IPS-11a (cell line): ENCODE measurements at regions not wholly inside any gene's neighbourhood (a gene's known extent, or its start where the extent isn't known, plus 50 kb on each side); places are given as distances from the start of the nearest gene placed in this dataset.

Experiments
- H3K4me3 ChIP-seq: one replicate; pipeline ENCODE4 v1.5.1; 2013; ENCODE audit warnings: low read depth, low read length, control low read depth

DNA sequence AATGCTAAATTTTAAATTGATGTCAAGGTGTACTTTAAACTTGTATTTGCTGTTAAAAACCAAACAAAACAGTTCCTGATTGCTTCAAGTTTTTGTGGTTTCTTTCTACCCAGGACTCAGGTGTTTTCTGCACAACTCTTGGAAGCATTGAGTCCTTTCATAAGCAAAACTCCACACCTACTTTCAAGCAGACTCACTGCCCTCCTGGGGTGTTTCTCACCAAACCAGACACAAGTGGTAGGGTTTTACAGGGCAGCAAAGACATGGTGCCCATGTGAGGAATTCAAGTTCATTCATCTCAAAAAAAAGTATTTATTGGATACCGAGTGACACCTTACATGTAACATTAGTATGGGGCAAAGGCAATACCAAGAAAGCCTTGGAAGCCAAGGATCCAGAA lies 146.7 kb upstream of the BNIP2 start:
- H3K4me3 ChIP-seq, result no peak overlapping the region

DNA sequence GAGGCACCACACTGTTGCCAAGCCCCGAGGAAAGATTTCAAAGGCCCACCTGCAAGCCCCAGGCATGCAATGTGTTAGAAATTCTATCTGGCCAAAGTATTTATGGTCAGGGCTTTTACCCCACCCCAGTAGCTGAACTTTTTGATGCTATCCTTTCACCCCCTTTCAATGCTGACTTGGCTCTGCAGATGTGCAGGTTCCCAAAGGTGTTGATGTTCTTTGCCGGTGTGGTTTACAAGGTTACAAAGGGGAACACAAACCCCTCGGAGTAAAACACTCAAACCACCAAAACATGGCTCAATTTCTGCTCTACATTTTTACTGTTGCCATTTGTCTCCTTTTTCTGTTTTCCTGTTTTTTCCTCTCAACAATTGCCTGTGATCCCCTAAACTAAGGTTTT lies 145.4 kb upstream of the BNIP2 start:
- H3K4me3 ChIP-seq, result no peak overlapping the region

DNA sequence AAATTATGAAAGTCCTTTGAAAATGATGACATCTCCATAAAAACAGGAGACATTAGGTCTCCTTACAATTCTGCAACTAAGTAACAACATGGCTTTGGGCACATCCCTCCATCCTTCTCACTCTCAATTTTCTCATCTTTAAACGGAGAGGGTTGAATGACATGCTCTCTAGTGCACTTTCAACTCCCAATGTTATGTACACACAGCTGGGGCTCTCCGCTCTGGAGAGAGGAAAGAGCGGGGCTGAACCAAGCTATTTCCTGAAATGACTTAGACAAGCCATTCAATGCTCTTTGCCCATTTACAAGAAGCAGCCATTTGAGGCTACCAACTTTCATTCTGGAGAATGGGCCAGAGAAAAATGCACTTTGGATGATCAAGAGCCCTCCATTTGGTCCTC lies 144.2 kb upstream of the BNIP2 start:
- no peak overlapping the region for H3K4me3 ChIP-seq

DNA sequence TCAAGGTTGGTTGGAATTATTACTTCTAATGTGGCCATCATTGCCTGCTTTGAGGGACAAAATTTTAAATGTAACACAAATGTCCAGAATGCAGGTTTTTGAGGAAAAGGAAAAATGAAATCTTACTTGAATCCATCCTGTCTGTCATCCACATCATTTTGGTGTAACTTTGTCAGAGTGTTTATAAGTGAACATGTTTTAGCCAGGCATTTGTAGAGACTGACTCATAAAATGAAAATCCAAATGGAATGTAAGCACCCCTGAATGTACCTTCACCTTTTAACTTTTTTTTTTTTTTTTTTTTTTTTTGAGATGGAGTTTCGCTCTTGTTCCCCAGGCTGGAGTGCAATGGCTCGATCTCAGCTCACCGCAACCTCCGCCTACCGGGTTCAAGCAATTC lies 141.8 kb upstream of the BNIP2 start:
- H3K4me3 ChIP-seq, result no peak overlapping the region

DNA sequence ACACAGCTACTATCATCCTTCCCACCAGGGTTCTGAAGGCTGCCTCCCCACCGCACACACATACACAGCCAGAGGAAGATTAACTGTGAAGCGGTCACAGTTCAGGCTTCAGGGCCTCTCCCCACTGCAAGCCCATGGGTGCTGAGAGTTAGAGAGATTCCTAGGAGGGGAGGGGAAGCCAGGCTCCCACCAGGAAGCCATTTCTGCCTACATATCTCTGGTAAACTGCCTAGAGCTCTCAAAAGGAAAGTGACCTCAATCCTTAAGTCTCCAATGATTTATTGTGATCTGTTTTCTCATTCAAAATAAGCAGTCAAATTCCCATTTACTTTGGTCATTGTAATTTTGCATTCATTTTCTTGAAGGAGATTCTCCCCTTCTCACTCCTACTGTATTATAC lies 141.0 kb upstream of the BNIP2 start:
- H3K4me3 ChIP-seq, result no peak overlapping the region

DNA sequence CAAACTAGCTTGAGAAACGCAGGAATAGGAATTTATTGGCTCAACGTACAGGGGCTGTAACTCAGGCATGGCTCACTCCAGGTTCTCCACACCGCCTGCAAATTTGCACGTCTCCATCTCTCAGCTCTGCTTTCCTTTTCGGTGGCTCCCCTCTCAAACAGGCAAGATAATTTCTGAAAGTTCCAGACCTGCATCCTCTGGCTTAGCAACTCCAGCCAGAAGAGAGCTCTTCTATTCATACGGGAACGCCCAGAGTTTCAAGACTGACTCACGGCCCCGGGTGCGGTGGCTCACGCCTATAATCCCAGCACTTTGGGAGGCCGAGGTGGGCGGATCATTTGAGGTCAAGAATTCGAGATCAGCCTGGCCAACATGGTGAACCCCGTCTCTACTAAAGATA lies 139.7 kb upstream of the BNIP2 start:
- no peak overlapping the region for H3K4me3 ChIP-seq

DNA sequence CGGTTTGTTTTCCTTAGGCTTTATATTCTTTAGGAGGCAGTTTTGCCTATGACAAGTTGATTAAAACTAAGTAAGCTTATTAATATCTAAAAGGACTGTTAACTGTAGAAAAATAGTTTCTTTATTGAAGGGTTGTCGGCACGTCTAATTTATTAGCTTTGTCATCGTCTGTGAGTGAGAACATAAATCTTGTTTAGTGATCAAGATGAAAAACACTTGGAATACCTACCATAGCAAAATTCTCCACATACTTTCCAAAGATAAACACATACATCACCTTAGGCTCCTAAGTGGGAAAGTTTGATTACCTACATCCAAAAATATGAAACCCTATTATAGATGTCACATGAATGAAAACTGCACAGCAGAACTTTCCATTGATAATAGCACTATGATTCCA lies 139.1 kb upstream of the BNIP2 start:
- no peak overlapping the region for H3K4me3 ChIP-seq

DNA sequence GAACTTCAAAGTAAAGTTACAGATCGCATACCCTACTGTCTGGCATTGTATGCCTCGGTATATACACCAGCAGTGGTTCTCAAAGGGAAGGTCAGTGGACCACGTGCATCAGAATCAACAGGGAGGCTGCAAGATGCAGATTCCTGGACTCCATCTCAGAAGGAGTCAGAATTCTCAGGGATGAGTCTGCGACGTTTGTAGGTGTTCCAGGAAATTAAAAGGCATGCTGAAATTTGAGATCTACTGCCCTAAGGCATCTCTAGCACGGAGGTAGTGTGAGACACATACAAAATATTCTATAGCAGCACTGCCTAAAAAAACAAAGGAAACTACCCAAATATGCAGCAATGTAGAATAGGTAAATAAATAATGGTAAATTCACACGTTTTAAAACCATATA lies 136.8 kb upstream of the BNIP2 start:
- no peak overlapping the region for H3K4me3 ChIP-seq

DNA sequence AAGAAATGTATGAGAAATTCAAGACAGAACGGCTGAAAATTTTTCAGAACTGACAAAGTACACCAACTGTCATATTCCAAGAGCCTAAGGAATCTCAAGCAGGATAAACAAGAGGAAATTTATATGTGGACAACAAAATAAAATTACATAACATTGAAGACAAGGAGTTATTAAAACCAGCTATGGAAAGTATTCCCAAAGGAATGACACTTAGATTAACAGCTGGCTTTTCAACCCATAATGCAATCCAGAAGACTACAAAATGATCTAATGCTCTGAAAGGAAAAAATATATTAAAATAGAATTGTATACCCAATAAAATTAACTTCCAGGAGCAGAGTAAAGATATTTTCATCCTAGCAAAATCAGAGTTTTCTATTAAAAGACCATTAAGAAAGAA lies 132.2 kb upstream of the BNIP2 start:
- H3K4me3 ChIP-seq, result no peak overlapping the region

DNA sequence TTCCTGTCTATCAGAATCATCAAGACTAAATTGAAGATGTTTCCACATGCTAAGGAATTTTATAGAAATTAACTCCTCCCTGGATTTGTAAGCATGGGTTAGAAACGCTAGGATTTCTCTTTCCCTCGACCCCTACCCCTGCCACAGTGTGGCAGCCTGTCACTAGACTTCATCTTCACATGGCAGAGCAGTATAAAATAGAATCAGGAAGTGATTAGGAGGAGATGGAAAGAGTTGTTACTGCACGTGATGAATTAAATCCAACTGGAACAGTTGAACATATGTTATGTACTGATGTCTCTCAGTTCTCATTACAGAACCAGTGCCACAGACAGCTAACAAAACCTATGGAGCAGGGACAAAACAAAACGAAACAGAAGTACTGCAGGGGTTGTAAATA lies 130.0 kb upstream of the BNIP2 start:
- H3K4me3 ChIP-seq, result no peak overlapping the region

DNA sequence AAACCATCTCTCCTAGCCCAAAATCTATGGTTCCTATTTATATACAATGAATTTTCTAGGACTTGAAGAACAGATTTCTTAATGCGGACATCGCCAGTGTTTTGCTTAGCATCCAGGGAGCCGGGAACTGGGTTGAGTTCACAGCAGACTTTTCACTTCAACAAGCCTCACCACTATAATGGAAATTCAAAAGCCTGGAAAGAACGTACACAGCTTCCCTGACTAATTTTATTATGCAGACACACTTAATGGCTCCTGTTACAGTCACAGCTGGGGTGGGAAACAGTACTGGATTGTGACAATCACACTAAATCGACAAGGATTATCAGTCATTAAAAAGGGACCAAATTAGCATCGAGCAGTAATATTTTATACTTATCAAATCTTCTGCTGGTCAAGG lies 129.2 kb upstream of the BNIP2 start:
- no peak overlapping the region for H3K4me3 ChIP-seq

DNA sequence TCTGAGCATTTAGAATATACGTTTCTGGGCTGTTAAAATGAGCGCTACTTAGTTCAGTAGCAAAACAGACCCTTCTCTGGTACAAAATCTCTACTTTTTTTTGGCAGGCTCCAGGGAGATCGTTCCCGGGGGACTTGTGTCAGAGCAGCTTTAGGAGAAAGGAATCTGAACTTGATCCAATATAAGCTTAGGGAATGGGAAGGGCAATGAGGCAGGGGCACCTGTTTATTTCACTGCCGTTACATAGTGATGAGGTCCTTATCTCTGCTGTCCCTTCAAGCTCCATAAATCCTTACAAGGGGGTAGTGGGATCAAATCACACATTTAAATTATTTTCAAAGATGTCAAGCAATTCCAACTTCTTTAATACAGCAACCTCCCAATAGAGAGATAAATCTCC lies 128.7 kb upstream of the BNIP2 start:
- no peak overlapping the region for H3K4me3 ChIP-seq

DNA sequence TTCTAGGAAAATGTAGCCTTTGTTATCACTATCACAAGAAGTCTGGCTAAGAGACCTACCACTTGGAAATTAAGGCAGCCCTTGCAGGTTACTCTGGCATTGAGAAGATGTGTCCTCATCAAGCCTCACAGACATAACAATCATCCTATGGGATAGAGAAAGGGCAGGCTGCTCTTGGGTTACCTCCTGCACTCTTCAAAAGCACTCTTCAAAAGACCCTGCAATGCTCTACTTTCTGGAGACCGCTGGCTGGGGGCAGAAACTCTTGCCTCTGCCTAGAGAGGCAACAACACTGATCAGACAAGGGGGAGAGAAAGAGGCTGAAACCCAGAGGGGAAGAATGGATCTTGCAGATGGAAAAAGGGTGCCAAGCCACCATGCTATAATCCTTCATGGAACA lies 127.9 kb upstream of the BNIP2 start:
- no peak overlapping the region for H3K4me3 ChIP-seq

DNA sequence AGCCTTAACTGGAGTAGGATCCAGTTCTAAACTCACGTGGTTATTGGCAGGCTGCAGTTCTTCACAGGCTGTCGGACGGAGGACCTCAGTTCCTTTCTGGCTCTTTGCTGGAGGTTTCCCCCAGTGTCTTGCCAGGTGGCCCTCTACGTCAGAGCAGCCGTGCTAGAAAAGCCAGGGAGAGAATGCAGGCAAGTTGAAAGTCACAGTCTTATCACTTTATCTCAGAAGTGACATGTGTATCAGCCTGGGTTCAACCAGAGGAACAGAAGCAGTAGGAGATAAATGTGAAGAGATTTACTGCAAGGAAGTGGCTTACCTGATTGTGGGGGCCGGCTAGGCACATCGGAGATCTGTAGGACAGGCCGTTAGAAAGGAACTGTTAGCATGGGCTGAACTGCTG lies 125.3 kb upstream of the BNIP2 start:
- no peak overlapping the region for H3K4me3 ChIP-seq

DNA sequence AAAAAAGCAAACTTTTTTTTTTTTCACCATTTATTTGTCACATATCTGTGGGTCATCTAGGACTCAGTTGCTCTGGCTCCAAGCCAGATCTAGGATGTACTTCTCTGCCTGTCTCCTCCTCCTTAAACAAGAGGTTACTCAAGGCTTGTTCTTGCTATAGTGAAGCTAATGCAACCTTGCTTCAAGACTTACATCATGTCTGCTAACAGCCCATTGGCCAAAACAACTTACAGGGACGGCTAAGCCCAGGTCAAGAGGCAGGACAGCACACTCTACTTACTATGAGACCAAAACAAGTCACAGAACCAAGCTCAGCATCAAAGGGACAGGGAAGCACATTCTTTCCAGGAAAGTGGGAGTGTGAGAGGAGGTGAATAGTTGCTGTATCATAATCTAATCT lies 123.8 kb upstream of the BNIP2 start:
- no peak overlapping the region for H3K4me3 ChIP-seq

DNA sequence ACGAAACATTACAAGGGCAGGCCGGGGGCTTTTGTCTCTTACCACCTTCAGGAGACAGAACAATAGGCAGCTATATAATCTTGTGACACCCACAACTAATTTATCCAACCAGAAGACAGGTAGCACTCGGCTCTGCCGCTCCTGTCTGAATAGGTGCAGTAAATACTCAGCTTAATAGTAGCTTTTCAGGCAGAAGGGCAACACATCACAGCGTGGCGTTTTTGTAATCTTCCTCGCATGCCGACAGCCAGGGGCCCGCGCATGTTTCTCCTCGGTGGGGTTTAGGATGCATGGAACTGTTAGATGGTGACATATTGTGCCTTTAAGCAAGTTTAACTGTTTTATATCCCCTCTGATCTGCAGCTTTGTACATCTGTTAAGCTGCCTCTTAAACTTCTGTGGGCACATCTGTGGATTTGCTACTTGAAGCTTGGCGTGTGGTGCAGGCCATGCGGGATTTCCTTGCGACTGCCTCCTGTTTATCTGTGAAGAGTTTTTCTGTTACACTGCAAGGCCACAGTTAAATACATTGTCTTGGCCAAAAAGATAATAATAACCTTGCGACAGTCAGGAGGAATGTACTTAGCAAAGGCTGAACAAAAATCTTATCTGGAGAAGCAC lies 123.2 kb upstream of the BNIP2 start:
- no peak overlapping the region for H3K4me3 ChIP-seq

DNA sequence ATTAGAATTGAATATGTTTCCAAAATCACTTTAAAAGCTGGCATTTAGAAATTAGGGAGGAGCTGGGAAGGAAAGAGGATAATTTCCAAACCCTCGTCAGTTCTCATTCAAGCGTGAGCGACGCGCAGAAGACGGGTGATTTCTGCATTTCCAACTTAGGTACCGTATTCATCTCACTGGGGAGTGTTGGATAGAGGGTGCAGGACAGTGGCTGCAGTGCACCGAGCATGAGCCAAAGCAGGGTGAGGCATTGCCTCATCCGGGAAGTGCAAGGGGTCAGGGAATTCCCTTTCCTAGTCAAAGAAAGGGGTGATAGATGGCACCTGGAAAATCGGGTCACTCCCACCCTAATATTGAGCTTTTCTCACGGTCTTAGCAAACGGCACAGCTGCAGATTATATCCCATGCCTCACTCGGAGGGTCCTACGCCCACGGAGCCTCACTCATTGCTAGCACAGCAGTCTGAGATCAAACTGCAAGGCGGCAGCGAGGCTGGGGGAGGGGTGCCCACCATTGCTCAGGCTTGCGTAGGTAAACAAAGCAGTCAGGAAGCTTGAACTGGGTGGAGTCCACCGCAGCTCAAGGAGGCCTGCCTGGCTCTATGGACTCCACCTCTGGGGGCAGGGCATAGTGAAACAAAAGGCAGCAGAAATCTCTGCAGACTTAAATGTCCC lies 114.3 kb upstream of the BNIP2 start:
- H3K4me3 ChIP-seq, result peak overlapping the region; percentile 24

DNA sequence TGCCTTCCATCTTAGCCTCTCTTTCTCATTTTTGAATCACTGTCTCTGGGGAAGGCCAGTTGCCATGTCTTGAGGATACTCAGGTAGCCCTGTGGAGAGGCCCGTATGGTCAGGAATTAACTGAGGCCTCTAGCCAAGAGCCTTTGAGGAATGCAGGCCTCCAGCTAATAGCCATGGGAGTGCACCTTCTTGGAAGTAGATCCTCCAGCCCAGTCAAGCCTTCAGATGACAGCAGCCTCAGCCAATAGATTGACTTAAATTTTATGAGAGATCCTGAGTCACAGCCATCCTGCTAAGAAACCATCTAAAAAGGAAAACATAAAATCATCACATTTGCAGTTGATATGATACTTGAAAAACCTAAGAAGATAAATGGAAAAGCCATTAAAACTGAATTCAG lies 112.5 kb upstream of the BNIP2 start:
- no peak overlapping the region for H3K4me3 ChIP-seq

DNA sequence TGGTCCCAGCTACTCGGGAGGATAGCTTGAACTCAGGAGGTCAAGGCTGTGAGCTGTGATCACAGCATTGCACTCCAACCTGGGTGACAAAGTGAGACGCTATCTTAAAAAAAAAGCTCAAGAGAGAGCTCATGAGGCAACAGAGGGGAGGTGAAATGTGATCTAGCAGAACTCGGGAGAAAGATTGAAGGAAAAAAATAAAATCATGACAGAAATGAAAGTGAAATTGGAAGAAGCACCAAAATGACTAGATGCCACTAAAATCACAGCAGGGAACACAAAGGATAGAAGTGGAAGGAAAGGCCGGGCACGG lies 109.4 kb upstream of the BNIP2 start:
- no peak overlapping the region for H3K4me3 ChIP-seq

DNA sequence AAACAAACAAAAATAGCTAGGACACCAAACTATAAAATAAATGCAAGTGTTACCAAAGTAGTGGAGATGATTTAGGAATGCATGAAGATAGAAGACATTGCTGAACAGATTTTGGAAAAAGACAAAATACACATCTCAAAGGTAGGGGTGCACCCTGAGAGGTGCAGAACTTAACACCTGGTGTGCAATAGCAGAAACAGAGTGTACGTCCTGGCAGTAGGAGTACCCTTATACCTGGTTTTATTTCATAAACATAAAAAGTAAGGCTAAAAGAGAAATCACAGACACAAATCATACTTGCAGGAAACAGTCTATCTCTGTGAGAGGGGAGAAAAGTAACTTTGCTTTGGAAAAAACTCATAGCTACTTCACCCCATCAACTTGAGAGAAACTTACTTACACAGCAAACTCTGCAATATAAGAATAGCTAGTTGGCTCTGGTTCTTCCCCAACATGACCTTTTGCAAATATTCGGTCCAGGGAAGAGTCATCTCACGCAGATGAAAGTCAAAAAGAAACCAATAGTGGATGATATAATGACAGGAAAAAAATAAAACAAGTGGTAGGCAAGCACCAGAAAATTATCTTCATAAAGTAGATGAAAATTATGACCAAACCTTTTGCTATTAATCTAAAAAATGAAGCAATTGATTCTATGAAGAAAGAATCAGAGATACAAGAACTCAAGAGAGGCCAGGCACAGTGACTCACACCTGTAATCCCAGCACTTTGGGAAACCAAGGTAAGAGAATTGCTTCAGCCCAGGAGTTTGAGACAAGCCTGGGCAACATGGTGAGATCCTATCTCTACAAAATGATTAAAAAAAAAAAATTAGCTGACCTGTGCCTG lies 108.9 kb upstream of the BNIP2 start:
- no peak overlapping the region for H3K4me3 ChIP-seq

DNA sequence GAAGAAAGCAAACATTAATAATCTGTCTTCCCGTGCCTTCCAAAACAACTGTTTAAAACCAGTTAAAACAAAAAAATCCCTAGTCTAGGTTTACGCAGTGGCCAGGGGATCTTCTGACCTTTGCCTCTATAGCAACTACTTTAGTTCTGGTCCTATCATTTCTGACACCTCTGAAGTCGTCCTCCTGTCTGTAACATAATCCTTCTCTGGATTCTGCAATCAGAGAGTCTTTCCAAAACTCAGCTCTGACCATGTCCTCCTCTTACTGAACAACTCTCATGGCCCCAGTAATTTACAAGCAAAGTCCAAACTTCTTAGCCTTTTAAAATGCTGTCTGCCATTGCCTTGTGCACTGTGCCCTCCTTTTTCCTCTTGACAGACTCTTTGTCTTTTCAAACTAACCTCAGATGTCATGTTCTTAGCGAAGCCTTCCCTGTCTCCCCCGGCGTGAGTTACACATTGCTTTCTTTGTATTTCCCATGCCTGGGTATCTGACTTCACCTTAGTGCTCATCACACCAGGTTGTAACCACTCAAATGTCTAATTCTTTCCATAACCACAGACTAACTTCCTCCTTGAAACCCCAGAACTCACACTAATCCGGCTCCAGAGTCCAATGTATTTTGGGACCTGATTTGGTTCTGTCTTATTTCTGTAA lies 105.2 kb upstream of the BNIP2 start:
- no peak overlapping the region for H3K4me3 ChIP-seq

DNA sequence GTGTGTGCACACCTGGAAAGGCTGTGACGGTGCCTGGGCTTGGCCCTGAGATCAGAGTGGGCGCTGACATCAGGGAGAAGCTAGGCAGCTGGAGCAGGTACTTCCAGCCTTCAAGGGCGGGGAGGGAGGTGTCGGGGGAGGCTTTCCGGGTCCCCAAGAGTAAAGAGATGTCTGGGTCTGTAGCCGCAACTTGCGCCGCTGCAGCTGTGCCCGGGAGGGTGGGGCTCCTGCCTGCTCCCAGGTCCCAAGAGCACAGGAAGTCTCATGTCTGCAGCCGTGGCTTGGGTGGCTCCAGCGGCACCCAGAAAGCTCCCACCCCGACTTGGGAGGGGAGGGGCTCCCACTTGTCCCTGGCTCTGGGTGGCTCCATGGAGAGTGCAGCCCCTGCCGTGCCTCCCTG lies 103.2 kb upstream of the BNIP2 start:
- H3K4me3 ChIP-seq, result no peak overlapping the region
